ENCODE measurements at regions not wholly inside any gene's neighbourhood (a gene's known extent, or its start where the extent isn't known, plus 50 kb on each side); places are given as distances from the start of the nearest gene placed in this dataset.

DNA sequence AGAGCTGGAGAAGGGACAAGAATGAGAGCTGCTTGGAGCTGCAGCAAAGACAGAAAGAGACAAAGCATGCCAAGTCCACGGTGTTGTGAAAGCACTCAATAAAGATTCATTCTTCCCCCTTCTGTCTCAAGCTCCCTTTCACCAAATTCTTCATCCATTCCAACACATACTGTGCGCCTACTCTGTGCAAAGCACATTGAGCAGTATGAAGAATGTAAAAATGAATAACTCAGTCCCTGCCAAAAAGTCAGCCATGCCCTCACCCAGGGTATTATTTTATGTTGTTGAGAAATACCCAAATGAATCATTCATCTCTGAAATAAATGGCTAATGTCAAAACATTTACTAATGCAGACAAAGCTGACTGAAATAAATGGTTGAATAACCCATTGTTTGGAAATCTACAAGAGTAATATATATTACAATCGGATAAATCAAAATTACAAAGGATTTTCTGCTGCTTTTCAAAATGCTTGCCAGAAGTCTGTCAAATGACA lies 282.9 kb upstream of the IRX5 start:
- Histone ChIP-seq H3K27ac (no peak overlapping the region), H3K4me3 (no peak overlapping the region), H3K36me3 (ENCODE audit: low read depth) (no peaks in the 10 kb centered on the region), H3F3A (ENCODE audit: insufficient read depth) (peaks cover 6% of the 10 kb centered on the region; the same call in 1 of the 2 replicates), H3K79me2 (ENCODE audit: insufficient read depth) (no peaks in the 10 kb centered on the region), H3K27me3 (replicated peaks; ENCODE audit: insufficient read depth) (peaks cover 9% of the 10 kb centered on the region; the same call in 1 of the 2 replicates), H3K4me1 (ENCODE audit: insufficient read depth) (0 out of 2 replicates have a peak, but pooled peaks cover 3% of the 10 kb centered on the region), H2AFZ (no peak overlapping the region), H4K20me1 (ENCODE audit: insufficient read depth) (no peaks in the 10 kb centered on the region), H3K4me2 (ENCODE audit: unreplicated experiment) (no peak overlapping the region), H3K9ac (no peak overlapping the region), H3K9me3 (ENCODE audit: low read depth) (no peaks in the 10 kb centered on the region), H3K9me2 (ENCODE audit: insufficient read depth) (no peaks in the 10 kb centered on the region)
- DNase-seq, result peak; percentile 67
- 2 to 4% methylated on average over 3 of the region's 3 CpGs for WGBS, 2 experiments (ENCODE audit: low coverage in 1 of 2, low lambda C conversion rate in 2 of 2, missing lambda C conversion rate in 2 of 2)
- in situ Hi-C loops (cut with MboI), result no loop called here
- TF ChIP-seq EZH2 (IDR thresholded peaks at IDR 0.05; ENCODE audit: insufficient read depth, poor library complexity, severe bottlenecking) (no peak), EZH2phosphoT487 (IDR thresholded peaks at IDR 0.05; ENCODE audit: insufficient read depth, low read depth) (no peak)

DNA sequence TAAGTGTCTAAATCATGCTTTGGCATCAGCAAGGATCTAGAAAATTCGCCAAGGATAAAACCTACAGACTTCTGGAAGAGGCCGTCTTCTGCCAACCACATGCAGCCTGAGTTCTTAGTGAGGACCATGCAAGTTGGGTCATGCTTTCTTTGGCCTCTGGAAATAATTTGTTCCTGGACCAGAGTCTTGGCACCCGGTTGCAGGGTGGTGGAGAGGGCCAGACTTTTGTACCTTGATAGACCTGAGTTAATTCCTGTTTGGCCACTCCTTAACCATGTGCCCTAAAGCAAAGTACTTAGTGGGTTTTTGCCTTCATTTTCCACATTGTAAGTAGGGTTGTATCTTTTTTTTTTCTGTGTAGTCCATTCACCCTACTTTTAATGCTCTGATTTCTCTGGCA lies 283.4 kb upstream of the IRX5 start:
- H2AFZ ChIP-seq, result no peak overlapping the region
- WGBS, 2 experiments (ENCODE audit: low coverage in 1 of 2, low lambda C conversion rate in 2 of 2, missing lambda C conversion rate in 2 of 2), result 12 to 13% methylated on average over 3 of the region's 3 CpGs
- in situ Hi-C loops (cut with MboI), result no loop called here

DNA sequence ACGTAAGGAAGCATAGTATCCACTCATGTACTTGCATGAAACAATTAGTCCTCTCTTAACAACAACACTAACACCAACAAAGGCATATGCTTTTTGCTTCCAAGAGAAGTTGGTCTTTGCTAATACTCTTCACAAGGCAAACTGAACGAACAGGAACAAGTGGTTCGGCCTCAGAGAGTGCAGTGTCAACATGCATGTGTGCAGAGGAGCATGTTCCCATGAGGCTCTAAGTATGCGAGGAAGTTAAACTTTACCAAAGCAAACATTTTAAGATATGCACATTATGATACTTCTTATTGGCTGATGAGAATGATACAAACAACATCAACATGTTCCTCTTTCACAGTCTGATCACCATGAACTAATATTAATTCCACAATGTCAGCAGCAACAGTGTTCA lies 285.3 kb upstream of the IRX5 start:
- Histone ChIP-seq H3K36me3 (ENCODE audit: low read depth) (no peaks in the 10 kb centered on the region), H4K20me1 (ENCODE audit: insufficient read depth) (no peaks in the 10 kb centered on the region), H3K4me2 (ENCODE audit: unreplicated experiment) (no peak overlapping the region), H3K9me2 (ENCODE audit: insufficient read depth) (no peaks in the 10 kb centered on the region), H3K4me3 (no peak overlapping the region), H3K79me2 (ENCODE audit: insufficient read depth) (no peaks in the 10 kb centered on the region), H3K4me1 (ENCODE audit: insufficient read depth) (0 out of 2 replicates have a peak, but pooled peaks cover 3% of the 10 kb centered on the region), H3K9ac (no peak overlapping the region), H3K27me3 (replicated peaks; ENCODE audit: insufficient read depth) (peaks cover 9% of the 10 kb centered on the region; the same call in 1 of the 2 replicates), H3K27ac (no peak overlapping the region), H2AFZ (no peak overlapping the region), H3K9me3 (ENCODE audit: low read depth) (no peaks in the 10 kb centered on the region), H3F3A (ENCODE audit: insufficient read depth) (peaks cover 6% of the 10 kb centered on the region; the same call in 1 of the 2 replicates)
- WGBS, 2 experiments (ENCODE audit: low coverage in 1 of 2, low lambda C conversion rate in 2 of 2, missing lambda C conversion rate in 2 of 2), result 63 to 68% methylated on average over 4 of the region's 4 CpGs
- in situ Hi-C loops (cut with MboI), result no loop called here
- no peak for DNase-seq
- TF ChIP-seq EZH2 (IDR thresholded peaks at IDR 0.05; ENCODE audit: insufficient read depth, poor library complexity, severe bottlenecking) (no peak), EZH2phosphoT487 (IDR thresholded peaks at IDR 0.05; ENCODE audit: insufficient read depth, low read depth) (no peak)

More for the DNA sequence above, 283.4 kb upstream of the IRX5 start:
- no peaks in the 10 kb centered on the region for H3K9me2 ChIP-seq (ENCODE audit: insufficient read depth)
- no peaks in the 10 kb centered on the region for H3K36me3 ChIP-seq (ENCODE audit: low read depth)
- no peak overlapping the region for H3K4me2 ChIP-seq (ENCODE audit: unreplicated experiment)
- 0 out of 2 replicates have a peak, but pooled peaks cover 3% of the 10 kb centered on the region for H3K4me1 ChIP-seq (ENCODE audit: insufficient read depth)
- TF ChIP-seq EZH2phosphoT487 (IDR thresholded peaks at IDR 0.05; ENCODE audit: insufficient read depth, low read depth), result no peak
- no peak for TF ChIP-seq EZH2 (IDR thresholded peaks at IDR 0.05; ENCODE audit: insufficient read depth, poor library complexity, severe bottlenecking)
- peaks cover 6% of the 10 kb centered on the region; the same call in 1 of the 2 replicates for H3F3A ChIP-seq (ENCODE audit: insufficient read depth)
- H3K27ac ChIP-seq, result no peak overlapping the region
- no peak for DNase-seq
- no peaks in the 10 kb centered on the region for H4K20me1 ChIP-seq (ENCODE audit: insufficient read depth)
- no peaks in the 10 kb centered on the region for H3K9me3 ChIP-seq (ENCODE audit: low read depth)
- no peak overlapping the region for H3K4me3 ChIP-seq
- no peaks in the 10 kb centered on the region for H3K79me2 ChIP-seq (ENCODE audit: insufficient read depth)
- no peak overlapping the region for H3K9ac ChIP-seq
- H3K27me3 ChIP-seq (replicated peaks; ENCODE audit: insufficient read depth), result peaks cover 9% of the 10 kb centered on the region; the same call in 1 of the 2 replicates

DNA sequence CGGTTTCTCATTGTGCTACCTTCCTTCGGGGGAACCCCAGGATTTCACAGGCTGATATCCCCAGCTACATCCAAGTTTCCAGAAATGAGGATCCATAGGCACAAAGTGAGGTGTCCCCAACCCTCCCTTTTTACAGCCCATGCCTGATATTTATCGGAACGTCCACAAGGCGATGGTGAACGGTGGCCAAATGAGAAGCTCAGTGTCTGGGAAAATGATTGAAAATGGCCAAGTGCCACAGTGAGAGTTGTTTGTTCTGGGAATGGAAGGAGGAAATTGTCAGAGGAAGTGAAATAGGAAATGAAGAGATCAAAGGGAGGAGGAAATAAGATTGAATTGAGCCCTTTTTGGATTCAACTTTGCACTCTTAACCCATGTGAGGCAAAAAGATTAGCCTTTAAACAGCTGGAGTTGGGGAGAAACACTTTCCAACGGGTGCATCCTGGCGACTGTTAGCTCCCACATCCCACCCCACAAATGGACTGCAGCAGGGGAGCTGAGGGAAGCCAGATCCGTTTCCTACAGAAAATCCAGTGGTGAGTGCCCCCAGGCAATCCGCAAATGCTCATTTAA lies 294.4 kb upstream of the IRX5 start:
- H3K4me3 ChIP-seq, result no peak overlapping the region
- H3F3A ChIP-seq (ENCODE audit: insufficient read depth), result no peaks in the 10 kb centered on the region
- H3K9ac ChIP-seq, result no peak overlapping the region
- H3K79me2 ChIP-seq (ENCODE audit: insufficient read depth), result no peaks in the 10 kb centered on the region
- no peak for DNase-seq
- in situ Hi-C loops (cut with MboI), result no loop called here
- TF ChIP-seq EZH2phosphoT487 (IDR thresholded peaks at IDR 0.05; ENCODE audit: insufficient read depth, low read depth) (no peak), EZH2 (IDR thresholded peaks at IDR 0.05; ENCODE audit: insufficient read depth, poor library complexity, severe bottlenecking) (no peak)
- no peaks in the 10 kb centered on the region for H3K36me3 ChIP-seq (ENCODE audit: low read depth)
- no peaks in the 10 kb centered on the region for H3K4me1 ChIP-seq (ENCODE audit: insufficient read depth)
- H3K27me3 ChIP-seq (replicated peaks; ENCODE audit: insufficient read depth), result no peaks in the 10 kb centered on the region; the same call in 1 of the 2 replicates
- no peak overlapping the region for H3K4me2 ChIP-seq (ENCODE audit: unreplicated experiment)
- 81 to 87% methylated on average over 10 of the region's 10 CpGs for WGBS, 2 experiments (ENCODE audit: low coverage in 1 of 2, low lambda C conversion rate in 2 of 2, missing lambda C conversion rate in 2 of 2)
- H3K27ac ChIP-seq, result no peak overlapping the region
- no peak overlapping the region for H2AFZ ChIP-seq
- H3K9me3 ChIP-seq (ENCODE audit: low read depth), result no peaks in the 10 kb centered on the region
- no peaks in the 10 kb centered on the region for H4K20me1 ChIP-seq (ENCODE audit: insufficient read depth)
- no peaks in the 10 kb centered on the region for H3K9me2 ChIP-seq (ENCODE audit: insufficient read depth)

Data from GM23248 (cell line).